ENCODE measurements at regions not wholly inside any gene's neighbourhood (a gene's known extent, or its start where the extent isn't known, plus 50 kb on each side); places are given as distances from the start of the nearest gene placed in this dataset.

DNA sequence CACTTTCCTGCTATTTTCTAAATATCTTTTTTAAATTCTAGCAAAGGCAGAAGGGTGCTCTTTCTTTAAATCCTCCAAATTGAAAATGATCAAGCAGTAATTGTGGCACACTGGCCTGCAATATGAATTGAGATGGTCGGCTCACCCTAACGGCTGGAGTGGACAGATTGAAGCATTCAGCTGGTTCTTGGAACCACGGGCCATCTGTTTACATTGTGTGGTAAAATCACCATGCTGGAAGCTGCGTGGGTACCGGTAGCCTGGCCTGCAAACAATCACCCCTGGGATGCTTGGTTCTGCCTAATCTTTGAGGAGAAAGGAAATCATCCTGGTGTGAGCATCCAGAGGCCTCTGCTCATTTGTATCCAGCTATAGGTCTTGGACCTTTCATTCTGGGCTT is 289.3 kb downstream of the ZNF608 start:
- no peak for DNase-seq

DNA sequence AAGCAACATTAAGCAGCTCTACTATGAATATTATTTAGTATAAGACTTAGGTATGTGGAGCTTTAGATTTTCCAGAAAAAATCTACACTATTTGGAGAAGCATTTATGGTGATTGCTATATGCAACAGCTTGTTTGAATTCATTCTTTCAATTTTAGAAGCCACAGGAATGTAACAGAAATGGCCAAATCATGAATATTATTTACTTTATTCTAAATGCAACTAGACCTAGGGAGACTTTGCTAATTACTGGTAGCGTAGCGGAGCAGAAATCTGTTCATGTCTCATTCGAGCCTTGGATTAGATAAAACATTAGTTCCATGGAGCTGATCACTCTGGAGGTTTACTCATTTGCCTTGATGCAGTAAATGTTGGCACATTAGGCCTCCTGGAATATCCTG is 290.2 kb downstream of the ZNF608 start:
- DNase-seq = no peak

DNA sequence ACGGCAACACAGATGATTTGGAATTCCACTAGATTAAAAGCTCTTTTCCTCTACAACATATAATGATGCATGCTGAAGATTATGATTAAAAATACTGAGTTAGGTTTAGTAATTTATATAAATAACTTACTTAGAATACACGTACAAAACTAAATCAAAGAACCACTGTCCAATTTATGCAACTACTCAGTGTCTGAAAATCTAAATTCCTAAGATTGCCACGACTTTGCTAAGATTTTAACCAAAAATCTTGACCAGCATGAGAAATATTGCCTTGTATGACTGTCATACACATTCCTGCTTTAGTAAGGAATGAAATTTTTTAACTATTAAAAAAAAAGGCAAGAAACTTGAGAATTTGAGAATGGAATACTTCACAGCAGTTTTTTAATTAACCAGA is 292.4 kb downstream of the ZNF608 start:
- DNase-seq = no peak

DNA sequence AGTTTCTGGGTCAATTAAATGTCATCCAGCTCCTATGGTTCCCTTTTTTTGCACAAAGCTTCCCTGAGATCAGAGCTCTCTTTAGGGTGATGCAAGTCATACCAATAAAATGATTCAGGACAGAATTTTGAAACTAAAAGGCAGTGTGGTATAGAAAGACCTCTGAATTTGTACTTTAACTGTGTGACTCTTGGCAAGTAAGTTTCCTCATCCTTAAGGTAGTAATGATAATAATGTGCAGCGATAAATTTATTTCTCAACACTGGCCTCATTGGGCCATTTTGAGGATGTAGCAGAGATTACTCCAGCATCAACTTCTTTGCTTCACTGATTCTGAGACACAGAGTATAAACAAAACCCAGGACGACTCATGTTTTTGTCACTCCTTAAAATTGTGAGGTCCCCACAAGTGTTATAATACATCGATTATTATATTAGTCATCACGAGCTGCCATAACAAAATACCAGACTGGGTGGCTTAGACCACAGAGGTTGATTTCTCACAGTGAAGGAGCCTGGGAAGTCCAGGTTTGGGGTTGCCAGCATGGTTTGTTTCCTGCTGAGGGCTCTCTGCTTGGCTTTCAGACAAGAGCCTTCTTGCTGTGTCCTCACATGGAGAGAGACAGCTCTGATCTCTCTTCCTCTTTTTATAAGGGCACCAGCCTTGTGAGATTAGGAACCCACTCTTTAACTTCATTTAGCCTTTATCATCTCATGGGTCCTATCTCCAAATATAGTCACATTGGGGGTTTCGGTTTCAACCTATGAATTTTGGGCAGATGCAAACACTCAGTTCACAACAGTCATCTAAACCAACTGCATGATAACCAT is 293.0 kb downstream of the ZNF608 start:
- no peak for DNase-seq

DNA sequence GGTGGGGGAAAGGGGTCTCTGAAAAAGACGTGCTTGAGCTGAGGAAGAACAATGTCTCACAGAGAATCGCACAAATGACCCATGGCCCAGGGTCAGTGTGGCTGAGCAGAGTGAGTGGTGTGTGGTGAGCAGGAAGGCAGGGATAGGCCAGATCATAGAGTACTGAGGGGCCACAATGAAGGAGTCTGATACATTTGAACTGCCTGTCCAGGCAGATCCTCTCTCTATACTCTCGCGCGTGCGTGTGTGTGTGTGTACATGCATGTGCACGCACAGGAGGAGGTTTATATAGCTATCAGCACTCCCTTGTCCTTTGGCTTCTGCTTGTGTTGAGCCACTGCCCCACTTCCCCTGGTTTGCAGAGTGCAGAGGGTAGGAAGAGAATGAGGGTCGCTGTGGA is 294.0 kb downstream of the ZNF608 start:
- no peak for DNase-seq

DNA sequence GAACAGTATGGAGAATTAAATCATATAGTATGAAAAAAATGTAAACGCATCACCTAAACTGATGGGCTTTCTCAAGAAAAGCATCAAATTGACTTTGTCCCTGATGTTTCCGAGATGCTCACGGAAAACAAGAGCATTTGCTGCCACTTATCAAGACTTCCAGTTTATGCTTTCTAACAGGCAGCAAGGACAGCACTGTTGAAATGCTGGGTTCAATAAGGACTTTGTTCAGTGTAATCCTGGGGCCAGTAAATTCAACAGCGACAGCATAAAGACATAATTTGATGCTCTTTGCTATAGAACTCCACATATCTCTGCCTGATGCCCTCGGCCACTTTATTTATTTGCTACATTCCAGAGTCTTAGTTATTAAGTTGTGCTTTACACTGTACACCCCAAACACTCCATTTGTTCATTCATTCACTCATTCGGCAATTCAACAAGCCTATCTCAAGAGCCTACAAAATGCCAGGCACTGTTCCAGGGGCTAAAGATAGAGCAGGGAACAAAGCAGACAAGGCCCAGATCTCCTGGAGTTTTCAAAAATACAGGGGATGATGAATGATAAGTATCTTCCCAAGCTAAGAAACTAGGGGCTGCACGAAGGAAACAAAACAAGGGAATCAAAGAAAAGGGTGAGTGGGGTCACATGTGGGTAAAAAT is 294.6 kb downstream of the ZNF608 start:
- DNase-seq = no peak

DNA sequence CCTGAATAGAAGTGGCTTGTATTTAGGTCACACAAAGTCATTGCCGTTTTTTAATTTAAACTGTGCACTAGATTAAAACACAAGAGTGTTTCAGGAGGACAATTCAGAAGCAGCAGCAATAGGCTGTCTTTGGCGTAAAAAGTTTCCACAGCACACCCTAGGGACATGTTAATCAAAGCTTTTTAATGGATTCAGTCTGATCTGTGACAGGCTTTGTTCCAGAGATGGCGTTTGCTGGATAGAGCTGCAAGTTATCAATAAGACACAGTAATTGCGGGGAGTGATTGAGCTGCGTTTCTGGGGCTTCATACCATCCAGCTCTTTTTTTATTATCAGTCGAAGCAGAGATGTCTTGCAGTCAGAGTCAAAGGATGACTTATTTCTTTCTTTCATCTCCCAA is 300.3 kb downstream of the ZNF608 start:
- no peak for DNase-seq

DNA sequence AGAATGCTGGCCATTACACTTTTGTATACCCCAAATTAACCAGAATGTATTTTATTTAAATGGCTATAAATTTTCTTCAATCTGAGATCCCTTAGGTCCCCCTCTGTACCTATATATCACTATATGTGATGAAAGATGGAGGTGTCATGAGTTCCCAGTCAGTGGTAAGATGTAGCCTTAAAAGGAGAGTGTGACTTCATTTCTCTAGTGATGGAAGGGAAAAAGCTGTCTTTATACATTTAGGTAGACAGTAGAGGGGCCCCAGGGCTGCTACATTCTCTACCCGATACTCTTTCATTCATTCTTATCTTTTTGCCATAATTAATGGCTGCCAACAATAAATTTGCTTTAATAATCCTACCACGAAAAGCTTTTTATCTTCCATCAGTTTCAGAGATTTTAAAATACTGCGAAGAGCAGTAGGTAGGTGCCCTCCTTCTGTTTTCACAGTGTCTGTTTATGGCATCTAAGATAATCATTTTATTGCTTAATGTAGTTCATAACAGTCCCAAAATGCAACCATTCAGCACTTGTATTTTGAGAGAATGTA is 301.3 kb downstream of the ZNF608 start:
- DNase-seq = no peak

DNA sequence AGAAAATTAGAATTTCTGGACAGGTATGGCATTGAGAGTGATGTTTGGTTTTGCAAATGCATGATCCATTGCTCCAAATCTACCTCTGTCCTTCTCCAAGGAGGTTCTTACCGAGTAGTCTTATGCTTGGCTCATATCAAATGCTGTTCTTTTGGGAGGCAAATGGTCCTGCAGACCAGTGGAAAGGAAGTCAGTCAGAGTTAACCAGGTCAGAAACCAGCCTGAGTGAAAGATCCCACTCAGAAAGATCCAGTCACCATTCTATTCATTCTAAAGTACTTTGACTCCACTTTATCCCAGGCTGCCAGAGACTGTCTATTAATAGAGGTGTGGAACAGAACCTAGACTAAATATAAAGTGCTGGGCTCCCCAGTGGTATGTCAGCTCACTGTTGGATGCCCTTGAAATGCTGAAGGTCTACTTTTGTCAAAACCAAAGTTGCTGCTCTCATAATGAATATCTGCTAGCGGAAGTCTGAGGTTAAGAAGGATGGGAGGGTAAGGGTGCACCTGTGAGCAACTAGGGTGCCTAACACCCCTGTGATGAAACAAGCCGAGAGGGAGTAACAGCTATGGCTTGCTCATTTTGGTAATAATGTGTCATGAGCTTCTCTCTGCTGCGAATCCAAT is 302.2 kb downstream of the ZNF608 start:
- no peak for DNase-seq

DNA sequence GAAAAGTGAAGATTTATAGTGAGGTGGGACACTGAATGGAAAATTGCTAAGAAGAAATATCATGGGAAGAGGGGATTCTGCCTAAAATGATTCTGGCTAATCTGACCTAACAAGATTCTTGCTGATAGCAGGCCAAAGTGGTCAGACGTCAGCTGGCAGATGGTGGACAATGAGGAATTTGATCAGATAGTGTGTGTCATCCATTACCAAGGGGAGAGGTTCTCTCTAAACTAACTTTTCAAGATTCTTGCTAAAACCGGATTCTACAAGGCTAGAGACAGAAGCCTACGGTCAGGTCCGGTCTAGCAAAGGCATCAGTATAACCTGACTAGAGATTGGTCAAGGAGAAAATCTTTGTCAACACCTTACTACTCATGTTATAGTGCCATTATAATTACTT is 306.0 kb downstream of the ZNF608 start:
- DNase-seq = no peak

DNA sequence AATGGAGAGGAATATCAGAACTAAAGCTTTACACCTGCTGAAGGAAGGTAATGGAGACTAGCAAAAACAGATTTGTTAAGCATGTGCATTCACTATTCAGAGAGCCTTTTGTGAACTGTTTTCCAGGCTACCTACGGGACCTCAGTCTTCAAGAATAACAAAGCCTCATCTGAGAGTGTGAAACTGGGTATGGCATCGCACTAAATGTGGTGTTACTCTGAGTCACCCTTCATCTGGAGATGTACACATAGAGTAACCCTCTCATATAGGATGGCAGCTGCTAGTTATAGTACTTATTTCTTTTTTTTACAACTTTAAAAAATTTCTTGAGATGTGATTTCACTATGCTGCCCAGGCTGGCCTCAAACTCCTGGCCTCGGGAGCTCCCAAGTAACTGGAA is 306.8 kb downstream of the ZNF608 start:
- no peak for DNase-seq

DNA sequence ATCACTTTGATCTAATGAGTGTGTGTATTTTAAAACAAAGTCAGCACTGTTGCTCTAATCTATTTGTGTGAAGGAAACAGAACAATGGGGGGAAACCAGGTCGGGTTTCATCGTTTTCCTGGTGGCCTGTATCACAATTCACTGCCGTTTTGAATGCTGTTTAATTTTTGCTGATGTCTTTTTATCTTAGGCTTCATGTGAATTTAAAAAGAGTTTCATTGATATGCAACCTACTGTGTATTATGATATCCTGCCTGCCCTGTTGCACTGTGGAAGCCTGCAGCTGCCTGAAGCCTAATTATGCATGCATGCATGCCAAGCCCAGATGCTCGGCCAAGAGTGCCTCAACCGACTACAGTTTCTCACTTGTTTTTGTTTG is 307.5 kb downstream of the ZNF608 start:
- no peak for DNase-seq

DNA sequence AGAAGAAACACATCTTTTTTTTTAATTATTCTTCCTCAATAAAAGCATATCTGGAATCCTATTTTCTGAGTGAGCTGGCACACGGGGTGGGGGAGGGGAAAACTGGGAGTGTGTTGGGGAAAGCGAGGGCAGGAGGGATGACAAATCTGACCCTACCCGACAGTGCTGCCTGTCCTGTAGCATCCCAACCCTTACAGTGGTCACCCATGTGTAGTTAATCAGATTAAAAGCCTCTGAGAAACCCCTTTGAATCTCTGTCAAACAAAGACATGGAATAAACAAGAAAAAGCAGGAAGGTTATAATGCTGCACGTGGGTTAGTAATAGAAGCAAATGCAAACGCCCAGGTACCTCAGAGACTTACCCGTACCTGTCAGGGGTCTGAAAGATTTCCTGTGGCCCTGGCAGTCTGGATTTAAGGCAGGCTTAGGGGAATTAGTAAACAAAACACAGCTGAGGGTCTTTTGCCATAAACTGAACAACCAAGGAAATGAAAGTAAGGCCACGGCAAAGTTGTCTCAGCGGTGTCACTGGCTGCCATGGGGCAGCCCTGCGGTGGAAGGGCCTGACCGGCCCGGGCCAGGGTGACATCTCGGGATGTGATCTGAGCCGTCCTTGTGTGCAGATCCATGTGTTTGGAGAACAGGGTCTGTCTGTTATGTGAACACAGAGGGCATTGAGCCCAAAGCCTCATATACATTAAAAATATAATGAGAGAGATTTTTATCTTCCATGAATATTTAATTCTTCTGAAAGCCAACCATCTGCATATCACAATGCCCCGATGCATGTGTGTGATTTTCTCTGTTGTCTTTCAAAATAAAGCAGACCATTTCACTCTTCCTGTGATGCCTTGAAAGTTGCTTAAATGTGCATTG is 308.2 kb downstream of the ZNF608 start:
- no peak for DNase-seq

DNA sequence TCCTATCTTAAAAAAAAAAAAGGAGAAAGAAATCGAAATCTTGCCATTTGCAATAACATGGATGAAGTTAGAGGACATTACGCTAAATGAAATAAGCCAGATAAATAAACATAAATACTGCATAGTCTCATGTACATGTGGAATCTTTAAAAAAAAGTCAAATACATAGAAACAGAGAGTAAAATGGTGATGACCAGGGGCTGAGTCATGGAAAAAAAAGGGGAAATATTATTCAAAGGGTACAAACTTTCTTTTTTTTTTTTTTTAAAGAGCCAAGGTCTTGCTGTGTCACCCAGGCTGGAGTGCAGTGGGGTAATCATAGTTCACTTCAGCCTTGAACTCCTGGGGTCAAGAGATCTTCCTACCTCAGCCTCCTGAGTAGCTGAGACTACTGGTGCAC is 310.1 kb downstream of the ZNF608 start:
- no peak for DNase-seq

DNA sequence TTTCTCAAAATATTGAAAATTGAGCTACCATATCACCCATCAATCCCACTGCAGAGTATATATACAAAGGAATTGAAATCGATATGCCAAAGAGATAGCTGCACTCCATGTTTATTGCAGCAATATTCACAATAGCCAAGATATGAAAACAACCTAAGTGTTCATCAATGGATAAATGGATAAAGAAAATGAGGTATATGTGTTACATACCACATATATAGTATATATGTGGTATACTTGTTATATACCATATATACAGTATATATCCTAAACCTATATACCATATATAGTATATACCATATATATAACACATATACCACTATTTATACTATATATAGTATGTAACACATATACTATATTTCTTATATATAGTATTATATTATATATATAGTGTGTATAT is 313.3 kb downstream of the ZNF608 start:
- DNase-seq = no peak

DNA sequence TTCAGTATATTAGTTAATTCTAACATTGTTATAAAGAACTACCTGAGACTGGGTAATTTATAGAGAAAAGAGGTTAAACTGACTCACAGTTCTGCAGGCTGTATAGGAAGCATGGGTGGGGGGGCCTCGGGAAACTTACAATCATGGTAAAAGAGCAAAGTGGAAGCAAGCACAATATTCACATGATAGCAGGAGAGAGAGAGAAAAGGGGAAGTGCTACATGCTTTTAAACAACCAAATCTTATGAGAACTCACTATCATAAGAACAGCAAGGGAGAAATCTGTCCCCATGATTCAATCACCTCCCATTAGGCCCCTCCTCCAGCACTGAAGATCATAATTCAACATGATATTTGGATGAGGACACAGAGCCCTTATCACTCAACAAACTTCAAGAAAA is 324.9 kb downstream of the ZNF608 start:
- DNase-seq = no peak

DNA sequence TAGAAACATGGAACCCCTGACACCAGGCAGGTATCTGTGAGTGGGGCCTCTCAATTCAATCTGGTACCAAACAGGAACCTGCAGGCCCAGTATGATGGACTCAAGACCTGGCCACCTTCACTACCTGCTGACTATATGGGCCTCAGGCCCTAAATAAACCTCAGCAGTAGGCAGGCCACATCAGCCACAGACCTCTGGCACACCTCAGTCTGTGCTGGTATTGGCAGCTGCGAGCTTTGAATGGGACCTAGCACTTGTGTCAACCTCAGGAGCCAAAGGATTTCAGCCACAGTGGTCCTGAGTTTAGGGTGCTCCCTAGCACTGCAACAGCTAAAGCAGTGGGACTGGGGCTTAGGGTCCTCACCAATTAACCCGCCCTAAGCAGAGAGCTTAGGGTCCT is 325.5 kb downstream of the ZNF608 start:
- no peak for DNase-seq

DNA sequence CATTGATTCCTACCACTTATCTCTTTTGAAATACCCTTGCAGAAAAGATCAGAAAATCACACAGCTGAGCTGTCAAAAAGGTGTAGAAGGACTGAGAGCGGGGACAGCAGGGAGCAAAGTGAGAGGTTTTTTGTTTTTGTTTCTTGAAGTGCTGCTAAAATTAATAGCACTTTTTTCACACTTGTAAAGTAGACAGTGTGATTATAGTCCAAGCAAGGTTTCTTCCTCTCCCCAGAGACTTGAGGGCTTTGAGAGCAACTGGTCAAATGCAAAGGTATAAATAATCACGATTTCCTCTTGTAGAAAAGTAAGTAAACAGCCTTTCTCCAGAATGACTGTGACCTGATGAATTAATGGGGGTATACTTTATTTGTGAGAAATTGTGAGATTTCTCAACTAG is 326.9 kb downstream of the ZNF608 start:
- no peak for DNase-seq

DNA sequence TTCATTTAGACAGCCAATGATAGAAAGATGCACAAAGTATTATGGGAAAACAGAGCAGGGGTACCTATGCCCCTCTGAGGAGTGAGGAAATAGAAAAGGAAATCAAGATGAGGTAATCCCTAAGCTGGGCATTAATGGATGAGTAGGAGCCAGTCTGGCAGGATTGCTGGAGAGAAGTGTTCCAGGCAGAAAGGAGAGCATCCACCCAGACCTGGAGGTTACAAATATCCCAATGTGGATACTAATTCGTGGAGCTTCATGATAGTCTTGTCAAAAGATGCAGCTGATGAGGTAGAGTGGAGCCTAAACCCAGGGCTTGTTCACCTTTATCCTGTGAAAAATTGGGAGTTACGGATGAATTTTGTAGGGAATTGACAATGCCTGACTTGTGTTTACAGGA is 328.0 kb downstream of the ZNF608 start:
- no peak for DNase-seq

DNA sequence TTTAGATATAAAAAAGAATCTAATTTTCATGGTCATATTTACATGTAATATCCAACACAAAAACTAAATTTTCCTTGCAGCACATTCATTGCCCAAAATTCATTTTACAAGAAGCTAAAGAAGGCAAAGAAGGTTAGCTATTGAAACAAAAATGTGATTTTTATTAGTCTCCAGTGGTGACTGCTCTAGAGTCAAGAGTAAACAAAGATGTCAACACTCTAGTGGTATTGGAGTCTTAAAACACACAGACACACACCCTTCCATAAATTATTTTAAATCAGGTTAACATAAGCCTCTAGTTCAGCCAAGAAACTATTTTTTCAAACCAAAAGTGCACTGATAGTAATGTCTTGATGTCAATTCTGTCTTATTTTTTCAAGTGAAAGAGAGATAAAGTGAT is 329.2 kb downstream of the ZNF608 start:
- DNase-seq = no peak

DNA sequence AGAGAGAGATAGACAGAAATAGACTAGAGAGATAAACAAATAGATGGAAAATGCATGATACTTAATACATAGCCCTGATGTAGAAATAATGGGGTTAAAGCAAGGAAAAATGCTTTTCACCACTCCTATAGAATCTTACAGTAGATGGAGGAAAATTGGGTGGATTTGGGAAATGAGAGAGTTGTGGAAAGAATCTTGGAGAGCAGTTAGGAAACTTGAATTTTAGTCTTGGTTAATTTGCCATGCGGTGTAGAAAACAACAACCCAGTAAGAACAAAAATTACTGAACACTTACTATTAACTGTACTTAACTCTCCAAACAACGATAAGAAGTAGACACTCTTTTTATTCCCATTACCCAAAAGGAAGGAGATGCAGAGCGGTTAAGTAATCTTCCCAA is 329.8 kb downstream of the ZNF608 start:
- DNase-seq = no peak

DNA sequence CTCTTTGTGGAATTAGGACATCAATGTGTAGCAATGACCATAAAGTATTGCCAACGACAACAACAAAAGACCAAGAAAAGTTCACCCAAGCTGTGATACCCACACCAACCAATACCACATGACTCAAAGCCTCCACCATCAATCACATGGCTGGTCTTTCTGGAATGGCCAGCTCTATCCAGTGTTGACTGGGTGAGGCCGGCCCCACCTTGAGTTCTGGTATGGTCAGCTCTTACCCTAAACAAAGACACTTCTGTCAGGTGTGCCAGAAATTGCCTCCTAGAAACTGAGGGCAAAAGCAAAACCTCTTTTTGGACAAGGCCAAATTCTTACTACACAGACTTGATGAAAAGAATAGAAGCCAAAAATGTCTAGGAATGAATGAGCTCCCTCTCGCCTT is 331.5 kb downstream of the ZNF608 start:
- no peak for DNase-seq

All from NCI-H2107 (cell line).